ENCODE measurements at regions not wholly inside any gene's neighbourhood (a gene's known extent, or its start where the extent isn't known, plus 50 kb on each side); places are given as distances from the start of the nearest gene placed in this dataset.

DNA sequence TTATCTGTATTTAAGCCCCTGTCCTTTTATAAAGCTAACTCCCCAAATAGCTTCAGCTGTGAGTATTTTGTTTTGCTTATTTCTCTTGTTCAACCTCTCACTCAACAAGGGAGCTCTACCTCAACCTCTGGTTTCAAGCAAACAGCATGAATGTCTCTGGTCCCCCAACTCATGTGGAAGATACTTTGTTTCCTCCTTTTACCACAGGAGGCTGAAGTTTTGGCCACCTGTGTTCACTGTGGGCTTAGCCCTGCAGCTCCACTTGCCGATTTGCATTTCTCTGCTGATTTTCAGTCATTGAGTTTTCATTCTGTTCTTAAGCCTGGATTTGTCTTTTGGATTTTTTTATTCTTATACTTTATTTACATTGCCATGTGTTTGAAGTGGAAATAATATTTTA lies 613.1 kb downstream of the USP25 start:
- no peak overlapping the region for H3K4me3 ChIP-seq
- no peaks in the 10 kb centered on the region for H3K9me3 ChIP-seq (replicated peaks)
- H3K36me3 ChIP-seq, result peaks cover 2% of the 10 kb centered on the region; the same call in 1 of the 2 replicates
- H3K27me3 ChIP-seq, result no peaks in the 10 kb centered on the region
- H3K27ac ChIP-seq, result no peak overlapping the region
- no peak for DNase-seq
- no peaks in the 10 kb centered on the region for H3K4me1 ChIP-seq

DNA sequence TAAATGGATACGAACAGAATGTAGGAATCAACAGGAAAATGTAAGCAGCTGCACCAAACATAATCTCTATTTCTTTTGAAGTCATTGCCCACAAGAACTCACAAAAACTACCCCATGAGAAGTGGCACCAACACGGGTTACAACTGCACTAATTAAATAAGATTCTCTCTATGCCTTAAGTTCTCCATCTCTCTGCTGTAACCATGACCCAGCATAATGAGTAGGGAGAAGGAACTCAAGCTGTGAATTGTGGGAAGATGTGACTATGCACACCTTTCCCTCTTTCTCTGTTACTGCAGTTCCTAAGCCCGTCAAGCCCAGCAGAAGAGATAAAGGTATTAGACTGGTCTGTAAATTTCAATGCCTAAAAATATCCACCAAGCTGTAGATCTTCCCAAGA lies 614.0 kb downstream of the USP25 start:
- DNase-seq, result no peak
- Histone ChIP-seq H3K9me3 (replicated peaks) (no peaks in the 10 kb centered on the region), H3K4me1 (no peaks in the 10 kb centered on the region), H3K36me3 (peaks cover 2% of the 10 kb centered on the region; the same call in 1 of the 2 replicates), H3K27me3 (no peaks in the 10 kb centered on the region), H3K27ac (no peak overlapping the region), H3K4me3 (no peak overlapping the region)

DNA sequence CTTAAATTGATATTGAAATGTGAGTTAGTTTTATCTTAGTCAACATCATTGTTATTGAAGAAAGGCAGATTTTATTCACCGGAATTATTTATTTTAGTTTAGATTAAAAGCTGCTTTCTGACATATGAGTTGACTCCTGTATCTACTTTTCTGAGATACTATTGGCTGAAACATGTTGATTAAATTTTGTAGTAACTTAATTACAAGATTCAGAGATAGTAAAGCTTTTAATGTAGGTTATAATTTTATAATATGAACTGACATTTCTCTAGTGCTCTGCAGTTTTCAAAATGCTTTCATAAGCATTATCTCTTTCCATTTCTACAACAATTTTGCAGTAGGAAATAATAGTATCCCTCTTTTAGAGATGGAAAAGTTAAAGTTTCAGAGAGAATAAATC lies 616.0 kb downstream of the USP25 start:
- DNase-seq, result no peak
- Histone ChIP-seq H3K27me3 (no peaks in the 10 kb centered on the region), H3K9me3 (replicated peaks) (no peaks in the 10 kb centered on the region), H3K27ac (no peak overlapping the region), H3K4me1 (no peaks in the 10 kb centered on the region), H3K4me3 (no peak overlapping the region), H3K36me3 (no peaks in the 10 kb centered on the region)

DNA sequence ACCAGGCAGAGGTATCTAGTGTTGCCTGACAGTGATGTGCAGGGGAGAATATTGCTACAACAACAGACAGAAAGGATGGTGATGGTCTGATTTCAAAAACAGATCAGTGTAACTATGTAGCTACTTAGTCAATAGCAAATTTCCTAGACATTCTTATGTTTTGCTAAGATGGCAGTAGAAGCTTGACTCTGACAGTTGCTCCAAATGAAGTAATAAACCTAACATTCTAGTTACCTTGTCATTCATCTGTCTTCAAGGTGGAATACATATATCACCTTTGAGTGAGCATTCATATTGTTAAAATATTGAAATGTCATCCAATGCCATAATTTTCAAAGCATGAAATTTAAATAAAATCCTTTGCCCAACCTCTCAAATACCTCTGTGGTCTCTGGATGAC lies 617.4 kb downstream of the USP25 start:
- Histone ChIP-seq H3K4me3 (no peak overlapping the region), H3K27me3 (no peaks in the 10 kb centered on the region)

DNA sequence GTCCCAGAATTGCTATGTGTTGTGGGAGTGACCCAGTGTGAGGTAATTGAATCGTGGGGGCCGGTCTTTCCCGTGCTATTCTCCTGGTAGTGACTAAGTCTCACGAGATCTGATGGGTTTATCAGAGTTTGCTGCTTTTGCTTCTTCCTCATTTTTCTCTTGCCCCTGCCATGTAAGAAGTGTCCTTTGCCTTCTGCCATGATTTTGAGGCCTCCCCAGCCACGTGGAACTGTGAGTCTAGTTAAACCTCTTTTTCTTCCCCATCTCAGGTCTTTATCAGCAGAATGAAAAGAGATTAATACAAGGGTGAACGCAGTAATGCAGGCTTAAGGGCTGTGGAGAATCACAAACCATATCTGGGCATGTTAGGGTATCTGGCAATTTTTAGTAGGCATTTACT lies 624.0 kb downstream of the USP25 start:
- DNase-seq, result no peak
- Histone ChIP-seq H3K4me3 (no peak overlapping the region), H3K4me1 (no peaks in the 10 kb centered on the region), H3K27me3 (no peaks in the 10 kb centered on the region), H3K36me3 (no peaks in the 10 kb centered on the region), H3K9me3 (replicated peaks) (no peaks in the 10 kb centered on the region), H3K27ac (no peak overlapping the region)

More for the DNA sequence above, 617.4 kb downstream of the USP25 start:
- H3K27ac ChIP-seq, result no peak overlapping the region
- no peak for DNase-seq
- no peaks in the 10 kb centered on the region for H3K4me1 ChIP-seq
- no peaks in the 10 kb centered on the region for H3K36me3 ChIP-seq
- no peaks in the 10 kb centered on the region for H3K9me3 ChIP-seq (replicated peaks)

DNA sequence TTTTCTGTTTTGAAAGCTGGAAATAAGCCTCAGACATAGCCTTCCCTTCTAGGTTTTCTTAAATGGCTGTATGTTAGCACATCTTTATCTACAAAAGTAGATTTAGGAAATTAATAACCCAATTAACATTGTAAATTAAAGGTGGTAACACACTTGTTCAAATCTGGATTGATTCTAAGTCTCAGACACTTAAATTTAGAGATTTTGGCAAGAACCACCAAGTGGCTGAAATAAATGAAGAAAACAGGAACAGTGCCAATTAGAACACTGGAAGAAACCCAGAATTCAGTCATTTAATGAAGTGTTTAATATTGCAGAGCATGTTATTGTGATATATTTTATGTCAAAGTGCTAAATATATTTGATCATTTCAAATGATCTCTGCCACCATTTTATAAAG lies 628.2 kb downstream of the USP25 start:
- no peaks in the 10 kb centered on the region for H3K27me3 ChIP-seq
- no peak for DNase-seq
- no peak overlapping the region for H3K27ac ChIP-seq
- H3K9me3 ChIP-seq (replicated peaks), result no peaks in the 10 kb centered on the region; the same call in 1 of the 2 replicates
- no peaks in the 10 kb centered on the region for H3K4me1 ChIP-seq
- H3K36me3 ChIP-seq, result no peaks in the 10 kb centered on the region
- H3K4me3 ChIP-seq, result no peak overlapping the region

DNA sequence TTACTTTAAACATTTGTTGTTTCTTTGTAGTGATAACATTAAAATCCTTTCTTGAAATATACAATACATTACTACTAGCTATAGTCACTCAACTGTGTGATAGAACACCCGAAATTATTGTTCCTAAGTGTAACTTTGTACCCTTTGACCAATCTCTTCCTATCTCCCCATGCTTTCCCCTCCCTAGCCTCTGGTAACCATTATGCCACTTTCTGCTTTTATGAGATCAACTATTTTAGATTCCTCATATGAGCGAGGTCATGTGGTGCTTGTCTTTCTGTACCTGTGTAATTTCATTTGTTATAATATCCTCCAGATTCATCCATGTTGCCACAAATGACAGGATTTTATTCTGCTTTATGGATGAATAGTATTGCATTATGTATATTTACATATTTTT lies 629.0 kb downstream of the USP25 start:
- Histone ChIP-seq H3K4me3 (no peak overlapping the region), H3K27me3 (no peaks in the 10 kb centered on the region), H3K36me3 (no peaks in the 10 kb centered on the region), H3K4me1 (no peaks in the 10 kb centered on the region), H3K9me3 (replicated peaks) (no peaks in the 10 kb centered on the region; the same call in 1 of the 2 replicates), H3K27ac (no peak overlapping the region)
- DNase-seq, result no peak

GRCh38 chr21:16363100-16363499 lies 633.3 kb downstream of the USP25 start:
- Histone ChIP-seq H3K27me3 (no peaks in the 10 kb centered on the region), H3K4me3 (no peak overlapping the region), H3K27ac (no peak overlapping the region), H3K9me3 (replicated peaks) (no peaks in the 10 kb centered on the region; the same call in 1 of the 2 replicates), H3K4me1 (peaks cover 3% of the 10 kb centered on the region; the same call in 1 of the 2 replicates), H3K36me3 (no peaks in the 10 kb centered on the region)
- DNase-seq, result no peak

GRCh38 chr21:16363518-16363917 lies 633.7 kb downstream of the USP25 start:
- Histone ChIP-seq H3K4me3 (no peak overlapping the region), H3K9me3 (replicated peaks) (no peaks in the 10 kb centered on the region; the same call in 1 of the 2 replicates), H3K36me3 (no peaks in the 10 kb centered on the region), H3K27me3 (no peaks in the 10 kb centered on the region), H3K27ac (no peak overlapping the region), H3K4me1 (peaks cover 3% of the 10 kb centered on the region; the same call in 1 of the 2 replicates)
- no peak for DNase-seq

DNA sequence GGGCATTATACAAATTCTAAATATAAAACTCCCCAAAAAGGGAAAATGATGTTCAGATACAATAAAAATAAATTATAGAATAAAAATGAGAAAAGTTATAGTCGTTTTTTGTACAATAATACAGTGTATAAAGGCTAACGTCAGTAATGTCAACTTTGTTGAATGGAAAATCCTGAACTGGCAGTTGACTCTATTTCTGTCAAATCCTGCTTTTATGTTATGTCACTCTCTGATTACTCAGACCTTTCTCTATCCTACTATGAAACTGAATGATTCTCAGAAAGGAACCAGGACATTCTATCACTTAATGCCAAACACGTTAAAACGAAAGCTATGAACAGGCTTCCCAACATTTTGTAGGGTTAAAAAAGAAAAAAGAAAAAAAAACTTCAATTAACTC lies 636.4 kb downstream of the USP25 start:
- Histone ChIP-seq H3K4me1 (peaks cover 19% of the 10 kb centered on the region), H3K4me3 (no peak overlapping the region), H3K9me3 (replicated peaks) (no peaks in the 10 kb centered on the region), H3K27ac (no peak overlapping the region), H3K27me3 (no peaks in the 10 kb centered on the region), H3K36me3 (no peaks in the 10 kb centered on the region)
- no peak for DNase-seq

DNA sequence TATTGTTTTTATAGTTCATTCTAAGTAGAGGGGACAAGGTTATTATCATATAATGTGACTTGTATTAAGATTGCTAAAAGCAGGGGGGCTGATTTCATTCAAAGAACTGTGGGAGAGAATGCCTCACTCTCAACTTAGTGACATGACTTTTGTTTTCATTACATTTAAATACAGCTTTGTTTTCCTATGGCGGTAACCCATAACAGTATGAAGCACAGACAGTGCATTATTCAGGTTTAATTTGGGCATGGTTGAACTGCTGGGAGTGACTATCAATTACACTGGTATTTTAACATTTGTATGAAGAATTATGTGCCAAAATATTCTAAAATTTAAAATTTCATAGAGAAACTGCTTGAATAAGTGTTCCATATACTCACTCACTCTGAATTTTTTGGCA lies 637.3 kb downstream of the USP25 start:
- no peak for DNase-seq
- H3K27ac ChIP-seq, result no peak overlapping the region
- no peak overlapping the region for H3K4me3 ChIP-seq
- peaks cover 20% of the 10 kb centered on the region for H3K4me1 ChIP-seq
- H3K36me3 ChIP-seq, result no peaks in the 10 kb centered on the region
- no peaks in the 10 kb centered on the region for H3K9me3 ChIP-seq (replicated peaks)
- H3K27me3 ChIP-seq, result no peaks in the 10 kb centered on the region

- no peaks in the 10 kb centered on the region for H3K27me3 ChIP-seq
- H3K9me3 ChIP-seq (replicated peaks), result no peaks in the 10 kb centered on the region
- H3K27ac ChIP-seq, result peak overlapping the region; percentile 2; the same call in 1 of the 2 replicates
- DNase-seq, result peak; percentile 82 to 94
- H3K4me3 ChIP-seq, result no peak overlapping the region
- H3K36me3 ChIP-seq, result no peaks in the 10 kb centered on the region
- peaks cover 37% of the 10 kb centered on the region for H3K4me1 ChIP-seq
These were observed 640.4 kb downstream of the USP25 start for GRCh38 chr21:16370186-16370585.

GRCh38 chr21:16372586-16372985 lies 642.8 kb downstream of the USP25 start:
- no peak overlapping the region for H3K4me3 ChIP-seq
- peaks cover 60% of the 10 kb centered on the region for H3K4me1 ChIP-seq
- H3K9me3 ChIP-seq (replicated peaks), result no peaks in the 10 kb centered on the region
- no peaks in the 10 kb centered on the region for H3K36me3 ChIP-seq
- H3K27me3 ChIP-seq, result no peaks in the 10 kb centered on the region
- H3K27ac ChIP-seq, result no peak overlapping the region
- DNase-seq, result peak; percentile 22 to 49

DNA sequence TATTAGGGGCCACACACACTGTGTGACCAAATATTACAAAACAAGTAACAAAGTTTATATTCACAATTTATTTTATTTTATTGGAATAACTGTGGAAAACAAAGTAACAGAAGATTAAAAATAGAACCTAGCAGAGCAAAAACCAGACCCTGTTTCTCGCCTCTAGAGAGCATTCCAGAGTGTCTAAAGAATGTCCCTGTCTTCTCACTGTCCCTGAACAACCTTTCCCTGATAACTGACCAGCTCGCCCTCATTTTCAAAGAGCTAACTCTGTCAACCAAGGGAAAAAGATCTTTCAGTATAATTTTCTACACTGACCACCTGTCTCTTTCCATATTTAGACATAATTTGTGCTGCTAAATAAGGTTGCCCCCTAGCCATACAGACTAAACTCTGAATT lies 646.9 kb downstream of the USP25 start:
- H3K4me1 ChIP-seq, result peaks cover 47% of the 10 kb centered on the region
- H3K36me3 ChIP-seq, result no peaks in the 10 kb centered on the region
- DNase-seq, result peak; percentile 38 to 70
- H3K9me3 ChIP-seq (replicated peaks), result no peaks in the 10 kb centered on the region
- no peaks in the 10 kb centered on the region for H3K27me3 ChIP-seq
- H3K4me3 ChIP-seq, result no peak overlapping the region
- peak overlapping the region; percentile 35 for H3K27ac ChIP-seq

DNA sequence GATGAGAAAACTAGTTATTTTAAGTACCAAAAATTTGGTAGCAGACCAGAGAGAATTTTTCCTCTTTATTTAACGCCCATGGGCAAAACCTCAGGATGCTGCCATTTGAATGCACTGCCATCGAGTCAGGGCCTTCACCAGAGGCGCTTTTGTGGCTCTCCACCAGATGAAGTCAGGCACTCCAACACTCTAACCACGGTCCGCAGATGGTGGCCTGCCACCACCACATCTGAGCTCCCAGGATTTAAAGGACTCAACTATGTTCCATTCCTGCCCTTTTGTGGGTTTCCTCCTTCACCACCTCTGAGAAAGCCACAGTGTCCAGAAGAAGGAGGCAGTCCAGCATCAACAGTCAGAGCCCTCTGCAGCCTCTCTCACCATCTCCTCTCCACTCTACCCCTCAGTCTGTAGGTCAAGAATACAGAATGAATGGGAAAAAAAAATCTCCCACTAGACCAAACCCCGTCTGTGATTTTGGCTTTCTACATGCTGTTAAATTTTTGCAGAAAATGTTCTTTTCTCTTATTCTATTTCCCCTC lies 647.4 kb downstream of the USP25 start:
- Histone ChIP-seq H3K4me3 (no peak overlapping the region), H3K36me3 (no peaks in the 10 kb centered on the region), H3K4me1 (peaks cover 45% of the 10 kb centered on the region), H3K9me3 (replicated peaks) (no peaks in the 10 kb centered on the region), H3K27me3 (no peaks in the 10 kb centered on the region), H3K27ac (peak overlapping the region; percentile 35)
- DNase-seq, result peak; percentile 80 to 85

DNA sequence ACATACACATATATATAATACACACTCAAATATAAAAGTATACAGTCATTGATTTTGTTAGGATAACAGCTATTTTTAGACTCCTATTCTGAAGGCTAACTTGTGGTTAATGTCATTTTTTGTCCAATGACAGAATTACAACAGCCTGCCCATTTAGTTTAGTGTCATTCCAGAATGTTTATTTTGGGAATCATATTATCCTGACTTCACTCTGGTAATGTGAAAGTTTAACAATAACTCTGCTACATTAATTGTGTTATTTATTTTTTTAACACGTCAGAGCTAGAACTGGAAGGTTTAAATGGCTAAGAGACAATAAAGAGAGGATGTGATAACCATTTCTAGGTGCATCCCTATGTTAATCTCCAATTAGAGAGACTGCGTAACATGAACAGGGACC lies 648.1 kb downstream of the USP25 start:
- Histone ChIP-seq H3K27me3 (no peaks in the 10 kb centered on the region), H3K9me3 (replicated peaks) (no peaks in the 10 kb centered on the region), H3K36me3 (no peaks in the 10 kb centered on the region), H3K4me1 (peaks cover 39% of the 10 kb centered on the region), H3K4me3 (no peak overlapping the region), H3K27ac (no peak overlapping the region; the same call in 1 of the 2 replicates)
- DNase-seq, result no peak
